ENCODE measurements at regions not wholly inside any gene's neighbourhood (a gene's known extent, or its start where the extent isn't known, plus 50 kb on each side); places are given as distances from the start of the nearest gene placed in this dataset.

GRCh38 chr9:107106416-107106815 lies 176.7 kb upstream of the RAD23B start:
- no peak for TF ChIP-seq CTCF (IDR thresholded peaks at IDR 0.05)
- TF ChIP-seq POLR2A (IDR thresholded peaks at IDR 0.05): no peak
- TF ChIP-seq POLR2AphosphoS5 (IDR thresholded peaks at IDR 0.05): no peak
